HT1080 (cell line): ENCODE measurements at regions not wholly inside any gene's neighbourhood (a gene's known extent, or its start where the extent isn't known, plus 50 kb on each side); places are given as distances from the start of the nearest gene placed in this dataset. TPM values are rescaled to one million over a fixed set of nuclear protein-coding genes. Genes with fewer than 3 reads are reported as not detected.

ENCODE experiments used
- small RNA-seq: library from RNA; depleted of rRNA; stranded (forward); fragments of <200 nt; gene quantifications from one replicate; pipeline ENCODE3, GENCODE V24; 2014

Small RNAs in the stretch of these regions (small RNA-seq; reads per million reads assigned to genes)
- not detected for gene COX6CP16
- not detected for gene MIR5093
